ENCODE measurements at regions not wholly inside any gene's neighbourhood (a gene's known extent, or its start where the extent isn't known, plus 50 kb on each side); places are given as distances from the start of the nearest gene placed in this dataset.

GRCh38 chr3:139103484-139103883 lies 58.8 kb upstream of the PRR23C start:
- no peak for TF ChIP-seq CTCF (conservative IDR thresholded peaks at IDR 0.05 in 1 of 2, IDR thresholded peaks at IDR 0.05 in 1 of 2; ENCODE audit: low read depth in 1 of 2, low read length in 2 of 2)
- TF ChIP-seq EZH2 (IDR thresholded peaks at IDR 0.05; ENCODE audit: low read length, missing control alignments), result no peak
- H3K79me2 ChIP-seq (ENCODE audit: control insufficient read depth, insufficient read depth, low read length), result no peaks in the 10 kb centered on the region
- no peaks in the 10 kb centered on the region for H4K20me1 ChIP-seq (ENCODE audit: control insufficient read depth, extremely low read depth, insufficient read depth, low read length)
- no peak overlapping the region for H3K4me2 ChIP-seq (ENCODE audit: extremely low read depth, insufficient read depth, low read length)
- H2AFZ ChIP-seq (ENCODE audit: low read length), result no peak overlapping the region
- no peaks in the 10 kb centered on the region for H3K4me1 ChIP-seq (ENCODE audit: control insufficient read depth, extremely low read depth, insufficient read depth, low read length)
- H3K9me3 ChIP-seq (ENCODE audit: control insufficient read depth, insufficient read depth, low read depth, low read length), result no peaks in the 10 kb centered on the region
- H3K27ac ChIP-seq (ENCODE audit: insufficient read depth, low read length), result no peak overlapping the region
- no peaks in the 10 kb centered on the region for H3K36me3 ChIP-seq (ENCODE audit: control insufficient read depth, insufficient read depth, low read length)
- peaks cover 7% of the 10 kb centered on the region for H3K27me3 ChIP-seq (ENCODE audit: control insufficient read depth, insufficient read depth, low read length)
- H3K4me3 ChIP-seq (replicated peaks in 1 of 4; ENCODE audit: control extremely low read depth in 1 of 4, insufficient read depth in 1 of 4, low read depth in 3 of 4, low read length in 4 of 4), result no peak overlapping the region
- H3K9ac ChIP-seq (ENCODE audit: insufficient read depth, low read length), result no peak overlapping the region
- no peak for DNase-seq (ENCODE audit: low read depth in 2 of 2)

GRCh38 chr3:139104062-139104461 lies 59.4 kb upstream of the PRR23C start:
- Histone ChIP-seq H3K27me3 (ENCODE audit: control insufficient read depth, insufficient read depth, low read length) (peaks cover 7% of the 10 kb centered on the region), H3K27ac (ENCODE audit: insufficient read depth, low read length) (no peak overlapping the region), H3K36me3 (ENCODE audit: control insufficient read depth, insufficient read depth, low read length) (no peaks in the 10 kb centered on the region), H4K20me1 (ENCODE audit: control insufficient read depth, extremely low read depth, insufficient read depth, low read length) (no peaks in the 10 kb centered on the region), H3K79me2 (ENCODE audit: control insufficient read depth, insufficient read depth, low read length) (no peaks in the 10 kb centered on the region), H3K4me1 (ENCODE audit: control insufficient read depth, extremely low read depth, insufficient read depth, low read length) (no peaks in the 10 kb centered on the region), H3K9ac (ENCODE audit: insufficient read depth, low read length) (no peak overlapping the region), H3K4me2 (ENCODE audit: extremely low read depth, insufficient read depth, low read length) (no peak overlapping the region), H3K9me3 (ENCODE audit: control insufficient read depth, insufficient read depth, low read depth, low read length) (no peaks in the 10 kb centered on the region), H3K4me3 (replicated peaks in 1 of 4; ENCODE audit: control extremely low read depth in 1 of 4, insufficient read depth in 1 of 4, low read depth in 3 of 4, low read length in 4 of 4) (no peak overlapping the region), H2AFZ (ENCODE audit: low read length) (no peak overlapping the region)
- TF ChIP-seq CTCF (conservative IDR thresholded peaks at IDR 0.05 in 1 of 2, IDR thresholded peaks at IDR 0.05 in 1 of 2; ENCODE audit: low read depth in 1 of 2, low read length in 2 of 2) (no peak), EZH2 (IDR thresholded peaks at IDR 0.05; ENCODE audit: low read length, missing control alignments) (no peak)
- DNase-seq (ENCODE audit: low read depth in 2 of 2), result no peak

- Histone ChIP-seq H3K27me3 (ENCODE audit: control insufficient read depth, insufficient read depth, low read length) (peaks cover 7% of the 10 kb centered on the region), H3K4me2 (ENCODE audit: extremely low read depth, insufficient read depth, low read length) (no peak overlapping the region), H3K9ac (ENCODE audit: insufficient read depth, low read length) (no peak overlapping the region), H3K27ac (ENCODE audit: insufficient read depth, low read length) (no peak overlapping the region), H2AFZ (ENCODE audit: low read length) (no peak overlapping the region), H3K36me3 (ENCODE audit: control insufficient read depth, insufficient read depth, low read length) (no peaks in the 10 kb centered on the region), H3K9me3 (ENCODE audit: control insufficient read depth, insufficient read depth, low read depth, low read length) (no peaks in the 10 kb centered on the region), H4K20me1 (ENCODE audit: control insufficient read depth, extremely low read depth, insufficient read depth, low read length) (no peaks in the 10 kb centered on the region), H3K4me1 (ENCODE audit: control insufficient read depth, extremely low read depth, insufficient read depth, low read length) (no peaks in the 10 kb centered on the region), H3K4me3 (replicated peaks in 1 of 4; ENCODE audit: control extremely low read depth in 1 of 4, insufficient read depth in 1 of 4, low read depth in 3 of 4, low read length in 4 of 4) (no peak overlapping the region), H3K79me2 (ENCODE audit: control insufficient read depth, insufficient read depth, low read length) (no peaks in the 10 kb centered on the region)
- TF ChIP-seq CTCF (conservative IDR thresholded peaks at IDR 0.05 in 1 of 2, IDR thresholded peaks at IDR 0.05 in 1 of 2; ENCODE audit: low read depth in 1 of 2, low read length in 2 of 2) (no peak), EZH2 (IDR thresholded peaks at IDR 0.05; ENCODE audit: low read length, missing control alignments) (no peak)
- no peak for DNase-seq (ENCODE audit: low read depth in 2 of 2)
These were observed 60.5 kb upstream of the PRR23C start for GRCh38 chr3:139105154-139105702.

Measured in fibroblast of lung (primary cell).